ENCODE measurements at regions not wholly inside any gene's neighbourhood (a gene's known extent, or its start where the extent isn't known, plus 50 kb on each side); places are given as distances from the start of the nearest gene placed in this dataset.

GRCh38 chr3:22040150-22040549, 289.1 kb upstream of the ZNF385D start:
- DNase-seq (no peak), ATAC-seq (no peak)
- H3K4me1 ChIP-seq (ENCODE audit: control insufficient read depth, insufficient read depth, low read length): no peaks in the 10 kb centered on the region
- WGBS: 72% methylated on average over 1 of the region's 1 CpG
- no peaks in the 10 kb centered on the region for H3K9me3 ChIP-seq (ENCODE audit: control insufficient read depth, low read length)
- intact Hi-C loops (cut with DNase I): no loop called here
- H3K27ac ChIP-seq (ENCODE audit: low read length): no peak overlapping the region
- H3K4me3 ChIP-seq (ENCODE audit: low read length): no peak overlapping the region
- H3K27me3 ChIP-seq (ENCODE audit: control insufficient read depth, insufficient read depth): no peaks in the 10 kb centered on the region

DNA sequence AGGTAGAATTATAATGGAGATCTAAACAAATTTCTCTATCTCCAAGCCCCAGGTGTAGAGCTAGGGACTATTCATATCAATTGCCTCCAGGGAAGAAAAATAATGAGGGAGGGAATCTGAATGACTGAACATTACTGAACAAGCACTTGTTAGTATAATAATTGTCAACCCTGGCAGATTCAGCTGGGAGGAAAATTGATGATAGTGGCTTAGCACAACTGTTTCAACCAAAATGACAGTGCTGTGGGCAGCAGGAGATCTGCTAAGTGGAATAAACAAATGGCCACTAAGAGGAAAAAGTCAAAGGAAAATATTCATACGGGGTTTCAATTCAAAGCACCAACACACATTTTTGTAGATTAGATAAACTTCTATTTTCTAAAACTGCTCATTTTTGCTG, 294.9 kb upstream of the ZNF385D start:
- intact Hi-C loops (cut with DNase I): no loop called here
- Histone ChIP-seq H3K9me3 (ENCODE audit: control insufficient read depth, low read length) (no peaks in the 10 kb centered on the region), H3K27me3 (ENCODE audit: control insufficient read depth, insufficient read depth) (no peaks in the 10 kb centered on the region), H3K27ac (ENCODE audit: low read length) (no peak overlapping the region), H3K4me1 (ENCODE audit: control insufficient read depth, insufficient read depth, low read length) (no peaks in the 10 kb centered on the region), H3K4me3 (ENCODE audit: low read length) (no peak overlapping the region)
- 32% methylated on average over 1 of the region's 1 CpG for WGBS
- ATAC-seq: no peak
- DNase-seq: no peak

GRCh38 chr3:22063500-22063899, 312.5 kb upstream of the ZNF385D start:
- no peak overlapping the region for H3K4me3 ChIP-seq (ENCODE audit: low read length)
- intact Hi-C loops (cut with DNase I): no loop called here
- ATAC-seq (no peak), DNase-seq (no peak)
- 82% methylated on average over 3 of the region's 3 CpGs for WGBS
- H3K27me3 ChIP-seq (ENCODE audit: control insufficient read depth, insufficient read depth): no peaks in the 10 kb centered on the region
- no peak overlapping the region for H3K27ac ChIP-seq (ENCODE audit: low read length)
- H3K9me3 ChIP-seq (ENCODE audit: control insufficient read depth, low read length): no peaks in the 10 kb centered on the region
- no peaks in the 10 kb centered on the region for H3K4me1 ChIP-seq (ENCODE audit: control insufficient read depth, insufficient read depth, low read length)

- Histone ChIP-seq H3K9me3 (ENCODE audit: control insufficient read depth, low read length) (no peaks in the 10 kb centered on the region), H3K27ac (ENCODE audit: low read length) (no peak overlapping the region), H3K4me3 (ENCODE audit: low read length) (no peak overlapping the region), H3K27me3 (ENCODE audit: control insufficient read depth, insufficient read depth) (no peaks in the 10 kb centered on the region), H3K4me1 (ENCODE audit: control insufficient read depth, insufficient read depth, low read length) (no peaks in the 10 kb centered on the region)
- WGBS: 70% methylated on average over 2 of the region's 2 CpGs
- intact Hi-C loops (cut with DNase I): no loop called here
- DNase-seq (no peak), ATAC-seq (no peak)
Observed at GRCh38 chr3:22068619-22069018, 317.6 kb upstream of the ZNF385D start.

DNA sequence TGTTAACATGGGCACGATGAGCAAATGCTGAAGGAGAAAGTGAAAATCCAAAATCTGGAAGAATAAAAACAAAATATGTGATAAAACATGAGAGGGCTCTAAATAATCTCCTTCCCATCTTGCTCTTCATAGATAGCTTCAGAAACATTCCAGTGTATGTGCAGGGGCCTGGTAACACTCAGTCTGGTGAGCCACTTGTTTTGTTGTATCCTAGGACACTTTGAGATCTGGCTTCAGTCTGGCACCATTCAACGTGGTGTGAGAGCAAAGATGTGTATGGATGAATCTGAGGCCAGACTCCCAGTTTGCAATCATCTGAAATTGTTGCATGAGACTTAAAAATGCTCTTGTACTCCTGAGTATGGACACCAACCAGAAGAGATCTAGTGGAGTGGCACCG, 337.2 kb upstream of the ZNF385D start:
- H3K4me1 ChIP-seq (ENCODE audit: control insufficient read depth, insufficient read depth, low read length): no peaks in the 10 kb centered on the region
- H3K27me3 ChIP-seq (ENCODE audit: control insufficient read depth, insufficient read depth): no peaks in the 10 kb centered on the region
- intact Hi-C loops (cut with DNase I): no loop called here
- no peak overlapping the region for H3K4me3 ChIP-seq (ENCODE audit: low read length)
- 67% methylated on average over 3 of the region's 3 CpGs for WGBS
- H3K9me3 ChIP-seq (ENCODE audit: control insufficient read depth, low read length): no peaks in the 10 kb centered on the region
- DNase-seq: no peak
- ATAC-seq: no peak
- H3K27ac ChIP-seq (ENCODE audit: low read length): no peak overlapping the region

GRCh38 chr3:22089284-22089683, 338.3 kb upstream of the ZNF385D start:
- Histone ChIP-seq H3K27me3 (ENCODE audit: control insufficient read depth, insufficient read depth) (no peaks in the 10 kb centered on the region), H3K27ac (ENCODE audit: low read length) (no peak overlapping the region), H3K4me3 (ENCODE audit: low read length) (no peak overlapping the region), H3K4me1 (ENCODE audit: control insufficient read depth, insufficient read depth, low read length) (no peaks in the 10 kb centered on the region), H3K9me3 (ENCODE audit: control insufficient read depth, low read length) (no peaks in the 10 kb centered on the region)
- intact Hi-C loops (cut with DNase I): no loop called here
- WGBS: 15% methylated on average over 4 of the region's 4 CpGs
- DNase-seq (no peak), ATAC-seq (no peak)

GRCh38 chr3:22091329-22091728, 340.3 kb upstream of the ZNF385D start:
- H3K27ac ChIP-seq (ENCODE audit: low read length): no peak overlapping the region
- no peak for ATAC-seq
- H3K9me3 ChIP-seq (ENCODE audit: control insufficient read depth, low read length): no peaks in the 10 kb centered on the region
- no peaks in the 10 kb centered on the region for H3K4me1 ChIP-seq (ENCODE audit: control insufficient read depth, insufficient read depth, low read length)
- intact Hi-C loops (cut with DNase I): no loop called here
- H3K27me3 ChIP-seq (ENCODE audit: control insufficient read depth, insufficient read depth): no peaks in the 10 kb centered on the region
- 77% methylated on average over 2 of the region's 2 CpGs for WGBS
- DNase-seq: no peak
- H3K4me3 ChIP-seq (ENCODE audit: low read length): no peak overlapping the region

- DNase-seq (no peak), ATAC-seq (no peak)
- intact Hi-C loops (cut with DNase I): no loop called here
- whole genome bisulfite sequencing: 35% methylated on average over 2 of the region's 2 CpGs
- no peaks in the 10 kb centered on the region for H3K9me3 ChIP-seq (ENCODE audit: control insufficient read depth, low read length)
- no peaks in the 10 kb centered on the region for H3K27me3 ChIP-seq (ENCODE audit: control insufficient read depth, insufficient read depth)
- H3K27ac ChIP-seq (ENCODE audit: low read length): no peak overlapping the region
- no peaks in the 10 kb centered on the region for H3K4me1 ChIP-seq (ENCODE audit: control insufficient read depth, insufficient read depth, low read length)
- H3K4me3 ChIP-seq (ENCODE audit: low read length): no peak overlapping the region
Observed at GRCh38 chr3:22098021-22098420, 347.0 kb upstream of the ZNF385D start.

DNA sequence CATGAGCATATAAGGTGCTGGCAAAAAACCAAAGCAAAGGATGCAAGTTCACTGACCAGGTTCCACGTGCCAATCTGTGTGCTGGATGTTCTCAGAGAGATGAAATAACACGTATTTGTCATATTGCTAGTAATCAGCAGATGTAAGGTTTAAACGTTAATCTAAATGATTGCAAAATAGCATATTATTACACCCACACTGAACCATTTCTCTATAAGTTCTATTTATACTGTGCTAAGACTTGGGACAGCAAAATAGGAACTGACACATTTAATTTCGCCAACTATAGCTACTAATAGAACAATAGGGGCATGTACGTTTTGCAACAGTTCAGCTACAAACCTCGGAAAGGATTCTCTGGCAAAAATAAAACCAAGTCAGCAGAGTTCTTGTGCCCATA, 350.3 kb upstream of the ZNF385D start:
- DNase-seq: no peak
- intact Hi-C loops (cut with DNase I): no loop called here
- H3K27ac ChIP-seq (ENCODE audit: low read length): no peak overlapping the region
- H3K27me3 ChIP-seq (ENCODE audit: control insufficient read depth, insufficient read depth): no peaks in the 10 kb centered on the region
- H3K9me3 ChIP-seq (ENCODE audit: control insufficient read depth, low read length): no peaks in the 10 kb centered on the region
- ATAC-seq: no peak
- H3K4me3 ChIP-seq (ENCODE audit: low read length): no peak overlapping the region
- WGBS: 69% methylated on average over 6 of the region's 6 CpGs
- H3K4me1 ChIP-seq (ENCODE audit: control insufficient read depth, insufficient read depth, low read length): no peaks in the 10 kb centered on the region

DNA sequence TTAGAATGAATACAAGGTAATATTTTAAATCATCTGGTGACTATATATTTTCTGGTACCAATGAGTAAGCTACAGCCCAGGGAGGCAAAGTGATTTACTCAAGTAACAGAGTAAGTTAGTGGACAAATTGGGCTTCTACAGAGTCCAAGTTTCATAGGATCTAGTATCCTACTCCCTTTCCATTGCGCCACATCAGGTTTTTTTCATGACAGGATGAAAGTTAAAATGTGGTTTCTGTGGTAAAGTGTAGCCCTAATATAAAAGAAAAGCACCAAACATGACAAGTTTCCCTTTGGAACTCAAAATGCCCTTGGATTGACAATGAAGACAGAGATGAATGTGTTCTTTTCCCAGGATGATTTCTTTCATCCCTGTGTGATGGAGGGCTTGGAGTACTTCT, 350.8 kb upstream of the ZNF385D start:
- Histone ChIP-seq H3K27me3 (ENCODE audit: control insufficient read depth, insufficient read depth) (no peaks in the 10 kb centered on the region), H3K4me3 (ENCODE audit: low read length) (no peak overlapping the region), H3K4me1 (ENCODE audit: control insufficient read depth, insufficient read depth, low read length) (no peaks in the 10 kb centered on the region), H3K27ac (ENCODE audit: low read length) (no peak overlapping the region), H3K9me3 (ENCODE audit: control insufficient read depth, low read length) (no peaks in the 10 kb centered on the region)
- 89% methylated on average over 1 of the region's 1 CpG for WGBS
- no peak for ATAC-seq
- no peak for DNase-seq
- intact Hi-C loops (cut with DNase I): no loop called here

- 73% methylated on average over 1 of the region's 1 CpG for WGBS
- no peak overlapping the region for H3K27ac ChIP-seq (ENCODE audit: low read length)
- no peaks in the 10 kb centered on the region for H3K4me1 ChIP-seq (ENCODE audit: control insufficient read depth, insufficient read depth, low read length)
- DNase-seq (no peak), ATAC-seq (no peak)
- H3K27me3 ChIP-seq (ENCODE audit: control insufficient read depth, insufficient read depth): no peaks in the 10 kb centered on the region
- intact Hi-C loops (cut with DNase I): no loop called here
- H3K9me3 ChIP-seq (ENCODE audit: control insufficient read depth, low read length): no peaks in the 10 kb centered on the region
- no peak overlapping the region for H3K4me3 ChIP-seq (ENCODE audit: low read length)
Observed at GRCh38 chr3:22103423-22103822, 352.4 kb upstream of the ZNF385D start.

DNA sequence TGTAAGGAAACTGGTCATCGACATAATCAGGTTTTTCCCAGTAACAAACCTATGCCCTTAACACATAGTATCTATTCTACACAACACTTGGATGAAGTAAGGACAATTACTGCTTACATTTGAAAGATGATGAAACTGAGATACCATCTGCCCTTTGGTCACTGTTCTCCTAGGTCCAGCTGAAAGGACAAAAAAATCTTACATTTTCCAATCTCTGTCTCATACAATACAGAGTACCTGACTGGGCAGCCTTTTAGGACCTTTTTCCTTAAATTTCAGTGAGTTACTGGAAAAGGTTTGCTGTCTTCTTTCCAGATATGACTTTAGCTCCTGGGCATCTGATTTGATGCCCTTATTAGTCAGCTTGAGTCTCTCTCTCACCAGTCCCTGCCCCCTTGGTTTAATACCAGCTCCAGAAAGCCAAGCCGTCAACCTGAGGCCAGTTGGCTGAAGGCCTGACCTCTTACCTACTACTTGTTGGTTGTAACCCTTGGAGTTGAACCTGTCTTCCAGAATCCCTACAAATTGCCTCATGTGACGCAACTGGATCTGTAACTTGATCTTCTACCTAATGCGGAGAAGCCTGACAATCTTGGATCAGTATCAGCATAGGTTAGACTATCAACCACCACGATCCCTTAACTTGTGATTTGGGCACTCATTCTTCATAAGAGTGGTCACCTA, 355.3 kb upstream of the ZNF385D start:
- Histone ChIP-seq H3K27ac (ENCODE audit: low read length) (no peak overlapping the region), H3K4me1 (ENCODE audit: control insufficient read depth, insufficient read depth, low read length) (no peaks in the 10 kb centered on the region), H3K9me3 (ENCODE audit: control insufficient read depth, low read length) (no peaks in the 10 kb centered on the region), H3K4me3 (ENCODE audit: low read length) (no peak overlapping the region), H3K27me3 (ENCODE audit: control insufficient read depth, insufficient read depth) (no peaks in the 10 kb centered on the region)
- WGBS: 84% methylated on average over 5 of the region's 5 CpGs
- ATAC-seq (no peak), DNase-seq (no peak)
- intact Hi-C loops (cut with DNase I): no loop called here

All from right cardiac atrium (tissue), 5 donors.